HepG2 (cell line): ENCODE measurements at regions not wholly inside any gene's neighbourhood (a gene's known extent, or its start where the extent isn't known, plus 50 kb on each side); places are given as distances from the start of the nearest gene placed in this dataset.

Source experiments
- BRF2 ChIP-seq: sonication (generic); formaldehyde crosslinking; IDR thresholded peaks from 2 replicates; pipeline ENCODE4 v1.8.1; 2022; ENCODE audit warnings: mild to moderate bottlenecking, missing genetic modification reagents
- CREB3 ChIP-seq: sonication (generic); formaldehyde crosslinking; IDR thresholded peaks from 2 replicates; pipeline ENCODE4 v1.5.0; 2020; ENCODE audit warnings: missing genetic modification reagents
- FOSL1 ChIP-seq: sonication (generic); formaldehyde crosslinking; IDR thresholded peaks from 2 replicates; pipeline ENCODE4 v1.9.0; 2021; ENCODE audit warnings: missing genetic modification reagents, borderline replicate concordance
- JUND ChIP-seq: sonication (generic); formaldehyde crosslinking; IDR thresholded peaks from 2 replicates; pipeline ENCODE4 v1.8.0; 2022; ENCODE audit warnings: mild to moderate bottlenecking, missing genetic modification reagents
- MEIS2 ChIP-seq: sonication (generic); formaldehyde crosslinking; IDR thresholded peaks from 2 replicates; pipeline ENCODE4 v1.9.0; 2021; ENCODE audit warnings: mild to moderate bottlenecking, missing genetic modification reagents
- POLR2A ChIP-seq, 2 experiments: IDR thresholded peaks; 2 replicates each; pipeline ENCODE4 v1.6.1; 2011; ENCODE audit warnings: low read depth in 2 of 2, low read length in 2 of 2, mild to moderate bottlenecking in 1 of 2, moderate library complexity in 1 of 2; ENCODE audit not compliant: insufficient read depth in 1 of 2
- TCF7L2 ChIP-seq: IDR thresholded peaks from 2 replicates; pipeline ENCODE4 v1.6.1; 2011; ENCODE audit warnings: mild to moderate bottlenecking, low read depth, low read length, moderate library complexity
- ZNF143 ChIP-seq: sonication (generic); formaldehyde crosslinking; IDR thresholded peaks from 2 replicates; pipeline ENCODE4 v1.4.0; 2020; ENCODE audit warnings: missing genetic modification reagents

GRCh38 chr5:36528588-36528987, 77.8 kb upstream of the SLC1A3 start:
- TF ChIP-seq MEIS2 (CRISPR knock-in tag) (no peak), FOSL1 (no peak), ZNF143 (CRISPR knock-in tag) (no peak), TCF7L2 (no peak), JUND (CRISPR knock-in tag) (no peak), CREB3 (no peak), BRF2 (no peak), POLR2A (IDR thresholded peaks at IDR 0.05; ENCODE audit: insufficient read depth in 1 of 2, low read depth in 2 of 2, low read length in 2 of 2) (no peak)
